Urothelium cell line (cell line): ENCODE measurements at regions not wholly inside any gene's neighbourhood (a gene's known extent, or its start where the extent isn't known, plus 50 kb on each side); places are given as distances from the start of the nearest gene placed in this dataset.

Experiments used
- DNase-seq: peaks from one replicate; pipeline ENCODE4 v3.0.0; 2011; ENCODE audit warnings: low spot score, mixed read lengths
- FAIRE-seq: peaks from 2 replicates; lab custom pipeline; 2011; peaks lifted over from hg19 to GRCh38; lab: Jason Lieb, UNC

DNA sequence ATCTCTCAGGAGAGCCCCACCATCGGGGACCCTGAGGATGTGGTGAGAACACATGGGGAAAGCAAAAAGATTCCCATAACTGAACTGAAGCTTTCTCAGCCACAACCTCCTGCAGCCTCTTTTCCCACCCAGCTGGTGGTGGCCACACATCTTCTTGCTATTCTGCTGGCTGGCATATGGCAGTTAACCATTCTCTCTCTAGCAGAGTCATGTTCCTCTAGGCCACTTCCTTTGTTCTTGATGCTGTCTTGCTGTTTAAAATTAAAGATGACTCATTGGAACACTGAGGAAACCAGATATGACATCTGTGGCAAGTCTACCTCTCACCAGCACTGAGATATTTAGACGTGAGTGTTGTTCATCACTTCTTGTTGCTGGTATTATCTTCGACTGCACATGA lies 180.3 kb upstream of the ROBO2 start:
- DNase-seq (peak; percentile 3), FAIRE-seq (no peak)

DNA sequence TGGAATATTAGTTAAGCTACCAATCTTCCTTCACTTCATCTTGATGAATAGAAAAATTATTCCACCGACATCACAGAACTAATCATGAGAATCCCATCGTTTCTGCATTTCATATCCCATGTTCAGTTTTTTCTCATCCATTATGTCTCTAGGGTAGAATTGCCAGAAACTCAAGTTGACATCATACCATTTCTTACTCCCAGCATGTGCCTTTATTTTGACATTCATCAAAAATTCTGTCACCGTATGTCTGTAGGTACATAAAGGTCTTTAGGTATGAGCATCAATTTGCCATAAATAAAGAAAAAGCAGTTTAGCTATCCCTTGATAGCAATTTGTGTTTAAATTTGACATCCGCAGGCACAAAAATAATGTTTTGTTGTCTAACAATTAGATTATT lies 175.5 kb upstream of the ROBO2 start:
- no peak for DNase-seq
- FAIRE-seq = no peak

DNA sequence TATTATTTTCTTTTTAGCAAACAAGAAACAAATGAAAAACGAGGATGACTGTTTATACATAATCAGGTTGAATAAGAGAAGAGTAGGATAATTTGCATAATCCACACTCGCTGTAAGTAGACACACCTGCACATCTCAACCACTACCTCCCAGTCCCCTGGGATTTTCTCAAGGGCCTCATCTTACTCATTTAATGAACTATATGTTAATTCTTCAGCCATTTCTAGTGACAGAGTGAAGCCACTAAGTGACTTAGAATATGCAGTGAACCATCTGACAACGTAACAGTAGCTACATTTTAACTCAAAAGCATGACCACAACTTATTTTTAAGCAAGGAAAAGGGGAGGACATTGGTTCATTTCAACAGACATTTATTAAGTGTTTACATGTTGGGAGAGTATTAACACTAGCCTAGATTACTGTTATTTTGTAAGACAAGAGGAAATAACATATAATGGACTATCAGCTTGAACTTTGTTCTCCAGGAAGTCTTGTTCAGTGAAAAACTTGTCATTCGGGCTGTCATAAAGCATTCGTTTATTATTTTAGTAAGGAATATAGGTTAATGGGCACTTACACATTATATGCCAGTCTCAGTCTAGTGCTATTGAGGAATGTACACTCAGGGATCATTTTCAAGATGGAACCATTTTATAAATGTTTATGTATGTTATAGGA lies 173.0 kb upstream of the ROBO2 start:
- FAIRE-seq (no peak), DNase-seq (no peak)

DNA sequence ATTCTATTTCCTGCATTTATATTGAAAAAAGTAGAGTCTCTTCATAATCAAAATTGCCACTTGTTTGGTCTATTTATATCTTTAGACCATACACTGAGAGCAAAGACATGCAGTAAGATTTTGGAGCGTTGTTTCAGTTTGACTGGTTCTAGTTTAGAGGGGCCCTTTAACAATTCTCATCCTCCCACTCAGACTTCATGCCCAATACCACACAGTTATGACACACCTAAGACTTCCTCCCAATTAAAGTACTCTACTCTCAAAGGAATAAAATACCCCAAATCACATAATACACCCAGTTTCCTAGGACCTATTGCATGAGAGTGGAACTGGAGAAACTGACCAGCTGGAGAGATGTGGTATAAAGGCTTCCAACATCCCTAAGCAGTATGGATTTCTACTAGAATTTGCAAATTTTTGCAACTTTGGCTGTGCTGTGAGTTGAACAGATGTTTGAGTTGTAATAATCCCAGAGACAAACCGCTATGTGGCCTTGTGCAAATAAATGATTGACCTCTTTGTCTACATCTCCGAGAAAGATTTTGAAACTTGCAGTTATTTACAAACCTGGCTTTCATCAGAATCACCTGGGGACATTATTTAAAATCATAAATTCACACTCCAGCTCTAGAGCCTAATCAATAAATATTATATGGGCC lies 170.0 kb upstream of the ROBO2 start:
- FAIRE-seq (no peak), DNase-seq (no peak)

DNA sequence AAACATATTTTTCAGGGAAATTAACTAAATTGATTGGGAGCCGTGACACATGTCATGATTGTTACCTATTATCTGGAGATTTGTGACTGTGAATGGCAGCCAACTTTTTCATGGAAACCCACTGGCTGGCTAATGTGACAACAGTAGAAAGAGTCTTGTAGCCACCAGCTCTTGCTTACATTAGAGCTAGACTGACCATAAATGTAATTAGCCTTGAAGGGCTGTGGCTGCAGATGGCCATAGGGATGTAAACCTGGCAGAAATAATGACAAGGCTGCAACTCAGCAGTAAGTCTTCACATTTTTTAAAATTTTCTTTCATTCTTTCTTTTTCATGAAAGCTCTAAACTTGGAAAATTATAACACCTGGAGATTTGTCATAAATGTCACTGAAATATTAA lies 168.2 kb upstream of the ROBO2 start:
- DNase-seq = no peak
- FAIRE-seq = no peak

DNA sequence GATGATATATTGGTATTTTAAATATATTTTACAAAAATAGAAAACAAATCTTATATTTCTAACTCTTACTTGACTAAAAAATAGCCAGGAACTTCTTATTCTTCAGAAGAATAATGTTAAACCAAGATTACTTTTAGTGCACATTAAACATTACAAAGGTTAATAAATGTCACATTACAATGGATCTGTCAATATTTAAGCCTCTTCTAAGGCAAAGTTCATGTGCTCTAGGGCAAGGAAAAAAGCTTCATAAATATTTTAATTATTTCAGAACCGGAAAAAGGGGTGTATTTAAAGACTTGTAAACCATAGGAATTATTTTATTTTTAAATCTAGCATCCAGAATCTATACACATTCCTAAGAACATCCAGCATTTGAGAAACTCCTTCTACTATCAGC lies 166.9 kb upstream of the ROBO2 start:
- FAIRE-seq = no peak
- DNase-seq = no peak

DNA sequence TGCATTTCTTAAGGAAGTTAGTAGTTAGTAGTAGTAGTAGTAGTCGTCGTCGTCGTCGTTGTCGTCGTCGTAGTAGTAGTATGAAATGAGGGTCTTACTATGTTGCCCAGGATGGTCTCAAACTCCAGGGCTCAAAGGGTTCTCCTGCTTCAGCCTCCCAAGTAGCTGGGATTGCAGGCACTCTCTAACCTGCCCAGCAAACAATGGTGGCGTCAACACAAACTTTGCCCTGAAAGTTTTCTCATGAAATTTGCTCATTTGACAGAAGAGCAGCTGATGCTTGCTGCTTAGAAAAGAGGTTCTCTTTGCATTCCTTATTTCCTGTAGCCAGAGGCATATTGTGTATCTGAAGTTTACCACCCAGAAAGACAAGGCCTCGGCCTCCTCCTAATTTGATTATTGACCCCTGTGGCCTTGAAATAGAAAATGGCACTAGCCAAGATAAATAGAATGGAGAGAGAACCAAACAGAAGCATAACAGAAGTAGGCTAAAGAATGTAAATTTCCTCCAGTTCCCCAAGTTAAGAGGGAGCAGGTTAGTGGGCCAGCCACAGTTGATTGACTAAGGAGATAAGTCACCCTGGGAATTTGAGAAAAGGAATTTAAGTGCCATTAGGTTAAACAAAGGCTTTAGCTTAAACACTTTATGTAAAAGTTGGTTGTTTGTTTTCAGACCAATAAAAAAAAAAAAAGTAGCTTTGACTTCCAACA lies 166.2 kb upstream of the ROBO2 start:
- DNase-seq = no peak
- FAIRE-seq = no peak

DNA sequence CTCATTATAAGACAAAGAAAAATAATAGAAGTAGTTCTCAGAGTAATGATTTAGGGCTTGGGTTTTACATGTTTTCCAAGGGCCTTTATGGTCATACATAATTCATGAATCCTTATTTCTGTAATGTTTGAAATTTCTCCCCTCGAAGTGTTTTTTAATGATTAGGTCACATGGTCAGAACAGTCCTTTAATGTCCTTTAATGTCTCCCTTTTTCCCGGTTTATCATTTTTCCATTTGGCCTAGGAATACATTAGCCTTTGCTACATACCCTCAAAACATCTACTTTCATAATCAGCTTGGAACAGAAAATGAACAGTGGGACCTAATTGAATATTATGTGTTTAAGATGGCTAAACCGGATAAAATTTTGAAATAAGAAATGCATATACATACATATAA lies 159.9 kb upstream of the ROBO2 start:
- FAIRE-seq (no peak), DNase-seq (no peak)

DNA sequence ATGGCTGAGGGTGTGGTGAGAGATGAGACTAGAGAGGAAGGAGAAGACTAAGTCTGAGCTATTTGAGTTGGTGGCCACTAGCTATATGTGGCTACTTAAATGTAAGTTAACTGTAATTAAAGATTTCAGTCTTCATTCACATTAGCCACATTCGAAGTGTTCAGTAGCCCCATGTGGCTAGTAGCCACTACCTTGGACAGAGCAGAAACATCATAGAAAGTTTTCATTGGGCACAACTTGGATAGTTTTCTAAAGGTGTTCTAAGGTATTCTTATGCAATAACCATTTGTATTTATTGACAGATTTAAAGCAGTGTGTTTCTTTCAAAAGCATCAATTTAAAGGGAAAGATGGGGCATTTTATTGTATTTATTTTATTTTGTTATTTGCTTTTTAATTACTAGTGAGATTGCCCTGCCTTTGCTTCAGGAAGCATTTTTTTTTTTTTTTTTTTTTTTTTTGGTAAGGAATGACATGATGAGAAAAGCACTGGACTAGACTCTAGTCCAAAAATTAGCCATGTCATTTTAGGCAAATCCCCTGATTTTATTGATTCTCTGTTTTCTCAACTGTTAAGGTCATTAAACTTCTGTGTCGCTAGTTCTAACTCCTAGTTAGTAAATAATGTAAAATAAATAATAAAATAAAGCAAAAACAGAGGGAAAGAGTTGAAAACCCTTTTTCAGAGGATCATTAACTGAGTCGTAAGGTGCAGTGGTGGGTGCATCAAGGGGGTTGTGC lies 153.0 kb upstream of the ROBO2 start:
- no peak for FAIRE-seq

DNA sequence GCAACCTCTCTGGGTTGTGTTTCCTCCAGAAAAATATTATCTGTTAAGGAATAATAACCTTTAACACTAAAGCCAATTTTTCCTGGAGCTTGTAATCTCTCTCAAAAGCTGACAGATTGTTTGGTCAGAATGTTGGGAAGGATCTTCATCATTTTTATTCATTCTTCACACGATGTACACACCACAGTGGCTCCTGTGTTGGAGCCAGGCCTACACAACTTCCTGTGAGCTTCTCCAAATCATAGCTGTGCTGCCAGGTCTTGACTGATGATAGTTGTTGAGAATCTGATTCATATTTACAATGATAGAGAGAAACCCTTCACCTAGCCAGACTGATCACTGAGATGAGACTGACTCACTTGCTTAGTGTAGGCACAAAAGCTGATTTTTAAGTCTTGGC lies 151.0 kb upstream of the ROBO2 start:
- DNase-seq = no peak
- no peak for FAIRE-seq

More for the DNA sequence above, 153.0 kb upstream of the ROBO2 start:
- DNase-seq = no peak

DNA sequence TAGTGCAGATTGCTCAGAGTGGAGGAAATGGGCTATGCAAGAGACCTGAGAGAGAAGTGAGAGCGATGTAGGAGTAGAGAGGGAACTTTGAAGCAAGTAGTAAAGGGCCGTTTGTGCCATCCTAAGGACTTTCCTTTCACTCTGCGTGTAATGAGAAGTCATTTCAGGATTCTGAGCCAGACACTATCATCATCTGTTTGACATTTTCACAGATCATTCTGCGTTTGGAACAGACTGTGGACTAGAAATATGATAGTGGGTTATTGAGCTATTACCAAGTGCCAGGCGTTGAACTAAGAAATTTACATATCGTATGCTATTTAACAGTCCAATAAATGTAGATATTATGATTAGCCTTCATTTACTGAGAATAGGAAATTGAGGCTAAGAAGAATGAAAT lies 150.0 kb upstream of the ROBO2 start:
- FAIRE-seq (no peak), DNase-seq (no peak)

DNA sequence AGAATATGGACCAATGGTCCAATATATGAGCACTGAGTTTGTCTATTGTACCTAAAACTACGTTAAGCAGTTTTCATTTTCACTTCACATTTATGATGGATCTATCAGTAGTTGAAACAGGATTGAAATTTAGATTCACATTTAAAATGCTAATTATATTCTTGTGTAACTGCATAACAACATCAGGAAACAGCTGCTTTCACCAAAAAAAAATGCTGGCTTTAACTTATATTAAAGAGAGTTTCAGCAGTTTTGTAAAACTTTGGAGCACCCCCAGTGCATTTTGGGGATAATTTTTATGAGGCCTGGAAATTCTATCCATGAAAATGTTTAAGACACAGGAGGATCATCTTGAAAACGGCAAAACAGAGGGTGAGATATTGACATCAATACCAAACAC lies 142.8 kb upstream of the ROBO2 start:
- FAIRE-seq (no peak), DNase-seq (no peak)

DNA sequence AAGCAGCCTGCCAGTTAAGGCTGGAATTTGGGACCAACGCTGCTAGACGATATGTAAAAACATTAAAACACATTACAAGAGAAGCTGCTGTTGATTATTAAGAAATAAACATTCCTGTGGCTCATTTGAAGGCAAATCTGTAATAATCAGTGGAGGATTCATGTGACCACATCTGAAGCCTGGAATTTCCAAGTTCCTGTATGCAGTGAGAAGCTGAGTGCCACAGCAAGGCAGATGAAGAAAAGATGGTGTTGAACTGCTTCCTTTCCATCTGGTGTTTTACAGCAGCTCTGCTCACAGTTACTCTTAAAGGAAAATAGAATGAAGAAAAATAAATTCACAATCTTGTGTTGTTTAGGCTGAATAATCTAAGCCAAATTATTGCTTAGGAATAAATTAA lies 139.3 kb upstream of the ROBO2 start:
- DNase-seq = no peak
- FAIRE-seq = no peak

DNA sequence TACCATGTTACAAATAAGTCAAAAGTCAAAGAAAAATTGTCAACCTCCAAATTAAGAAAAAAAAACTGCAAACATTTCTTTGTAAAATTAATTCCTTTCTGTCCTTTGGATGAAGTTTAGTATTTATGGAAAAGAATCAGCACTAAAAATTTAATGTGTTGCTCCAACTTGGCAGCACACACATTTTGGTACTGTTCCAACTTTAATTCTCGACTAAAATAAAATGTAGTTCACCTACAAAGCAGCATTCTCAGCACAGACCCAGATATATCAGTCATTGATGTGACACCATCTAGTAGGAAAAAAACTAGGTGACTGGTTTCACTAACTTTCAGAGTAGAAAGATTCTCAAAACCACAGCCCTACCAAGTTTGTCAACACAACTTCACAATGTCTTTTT lies 131.7 kb upstream of the ROBO2 start:
- FAIRE-seq (no peak), DNase-seq (no peak)

DNA sequence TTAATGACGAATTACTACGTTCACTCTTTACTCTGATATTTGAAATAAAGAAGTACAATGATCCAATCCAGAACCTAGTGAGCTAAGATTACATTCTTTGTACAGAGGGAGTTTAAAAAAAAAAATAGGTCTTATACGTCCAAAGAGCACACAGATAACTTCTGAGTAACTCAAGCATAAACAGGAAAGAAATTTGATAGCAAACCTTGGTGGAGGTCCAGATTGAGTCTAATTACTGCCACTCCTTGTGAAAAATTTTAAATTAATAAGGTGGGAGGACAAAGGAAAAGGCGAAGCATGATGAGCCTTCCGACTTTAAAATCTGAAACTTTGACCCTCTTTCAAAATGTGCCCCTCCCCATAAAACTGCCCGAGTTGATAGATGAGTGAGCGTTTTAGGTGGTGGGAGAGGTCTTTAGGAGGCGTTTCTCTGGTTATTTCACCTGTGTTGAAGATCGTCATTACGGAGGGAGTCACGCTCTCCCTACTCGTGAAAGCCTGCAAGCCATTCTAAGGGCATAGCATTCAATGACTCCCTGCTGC lies 127.0 kb upstream of the ROBO2 start:
- FAIRE-seq (no peak), DNase-seq (no peak)

DNA sequence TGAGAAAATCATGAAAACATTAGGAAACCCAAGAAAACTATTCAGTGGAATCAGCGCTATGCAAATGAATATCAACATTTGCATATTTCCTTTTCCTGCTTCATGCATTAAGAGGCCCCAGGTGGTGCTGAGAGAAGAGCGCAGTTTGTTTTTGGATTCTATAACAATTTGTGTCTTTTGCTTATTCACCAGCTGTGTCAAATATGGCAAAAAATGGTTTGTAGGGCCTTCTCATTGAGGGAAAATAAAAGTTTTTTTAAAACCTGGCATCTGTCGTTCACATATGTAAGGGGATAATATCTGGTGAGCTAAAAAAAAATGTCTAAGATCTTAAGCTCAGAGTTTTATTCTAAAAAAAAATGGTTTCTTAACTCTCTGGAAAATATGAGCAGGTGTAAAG lies 122.5 kb upstream of the ROBO2 start:
- FAIRE-seq = no peak

DNA sequence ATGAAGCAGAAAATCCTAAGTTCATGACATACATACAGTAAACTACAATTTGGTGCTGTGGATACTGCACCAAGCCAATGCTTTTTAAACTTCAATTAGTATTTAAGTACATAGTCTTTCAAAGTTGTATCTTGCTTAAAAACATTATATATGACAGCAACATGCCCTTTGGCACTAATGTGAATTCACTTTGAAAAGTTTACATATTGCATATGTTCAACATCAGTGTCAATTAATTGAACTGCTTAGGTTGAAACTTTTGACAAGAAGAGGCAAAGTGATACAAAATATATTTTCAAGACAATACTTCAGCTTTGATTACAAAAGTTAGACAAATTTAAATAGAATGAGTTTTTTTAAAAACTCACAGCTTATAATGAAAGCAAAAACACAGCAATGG lies 119.4 kb upstream of the ROBO2 start:
- FAIRE-seq = no peak
- no peak for DNase-seq

More for the DNA sequence above, 122.5 kb upstream of the ROBO2 start:
- DNase-seq = no peak

DNA sequence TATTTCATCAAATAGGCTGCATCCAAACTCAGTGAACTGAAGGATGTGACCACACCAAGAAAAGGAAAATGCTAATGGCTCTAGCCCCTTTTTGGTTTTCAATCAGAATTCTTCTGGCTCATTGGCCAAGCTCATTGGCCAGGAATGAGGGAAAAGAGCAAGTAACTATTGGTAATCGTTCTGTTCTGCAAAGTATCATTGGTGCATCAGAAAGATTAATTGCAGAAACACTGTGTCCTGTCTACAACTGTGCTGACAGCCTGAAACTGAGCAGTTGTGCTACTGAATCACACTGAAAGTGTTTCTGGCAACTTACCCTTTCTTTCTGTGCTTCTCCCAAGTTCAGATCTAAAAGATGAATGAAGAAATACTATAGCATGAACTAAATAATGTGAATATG lies 116.4 kb upstream of the ROBO2 start:
- DNase-seq = no peak
- no peak for FAIRE-seq

DNA sequence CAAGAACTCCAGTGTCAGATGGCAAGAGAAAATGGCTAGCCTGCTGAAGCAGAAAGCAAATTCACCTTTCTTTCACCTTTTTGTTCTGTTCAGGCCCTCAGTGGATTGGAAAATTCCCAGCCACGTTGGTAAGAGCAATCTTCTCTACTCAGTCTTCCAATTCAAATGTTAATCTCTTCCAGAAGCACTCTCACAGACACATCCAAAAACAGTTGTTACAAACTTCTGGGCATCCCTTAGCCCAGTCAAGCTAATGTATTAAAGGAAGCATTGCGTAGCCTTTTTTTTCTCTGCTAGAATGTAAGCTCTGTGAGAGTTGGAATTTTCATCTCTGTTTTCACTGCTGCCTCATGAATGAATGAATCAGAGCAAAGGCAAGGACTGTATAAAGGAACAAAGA lies 109.2 kb upstream of the ROBO2 start:
- FAIRE-seq (no peak), DNase-seq (no peak)

DNA sequence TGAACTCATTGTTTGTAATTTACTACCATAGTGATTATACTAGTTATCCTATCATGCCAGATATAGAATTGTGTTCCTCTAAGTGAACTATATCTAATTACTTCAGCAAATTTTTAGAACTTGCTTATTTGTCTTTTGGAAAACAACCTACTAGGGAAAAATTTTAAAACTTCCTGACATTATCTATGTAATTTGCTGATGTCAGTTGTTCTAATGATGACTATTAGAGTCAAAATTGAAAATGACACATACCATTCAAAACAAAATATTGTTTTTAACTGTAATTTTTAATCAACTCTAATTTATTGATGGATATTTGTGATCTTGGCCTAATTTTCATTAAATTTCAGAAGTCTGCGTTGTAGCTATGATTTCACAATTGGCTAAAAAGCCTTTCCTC lies 106.7 kb upstream of the ROBO2 start:
- no peak for DNase-seq
- no peak for FAIRE-seq

DNA sequence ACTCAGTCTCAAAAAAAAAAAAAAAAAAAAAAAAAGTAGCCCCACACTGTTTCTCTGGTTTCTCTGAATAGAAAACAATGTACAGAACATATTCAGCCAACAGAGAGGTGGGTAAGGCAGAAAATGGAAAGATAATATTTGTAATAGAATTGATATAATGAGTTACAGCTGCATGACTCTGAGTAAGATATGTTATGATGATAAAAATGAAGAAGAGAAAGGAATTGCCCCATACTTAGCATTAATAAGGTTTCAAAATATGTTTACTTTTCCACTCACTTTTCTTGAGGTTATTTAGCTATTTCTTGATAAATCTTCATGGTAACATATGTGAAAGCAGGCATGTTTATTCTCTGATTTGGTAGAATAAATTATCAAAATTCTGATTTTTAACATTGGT lies 100.9 kb upstream of the ROBO2 start:
- DNase-seq (no peak), FAIRE-seq (no peak)
